Liver (tissue), 3 donors: ENCODE measurements at regions not wholly inside any gene's neighbourhood (a gene's known extent, or its start where the extent isn't known, plus 50 kb on each side); places are given as distances from the start of the nearest gene placed in this dataset.

Source experiments
- CTCF ChIP-seq: fragments of 150-350 bp; IDR thresholded peaks from 2 replicates; pipeline ENCODE4 v1.5.1; 2017; ENCODE audit warnings: improper control_type of control experiment, low read depth, low read length; ENCODE audit not compliant: missing input control
- RXRA ChIP-seq, 2 donors: IDR thresholded peaks; 2 replicates each; pipeline ENCODE4 v1.6.1; 2017 to 2018; ENCODE audit warnings: antibody characterized with exemption in 2 of 2, mild to moderate bottlenecking in 1 of 2
- donor health status: healthy.
- donor health status: healthy.

- no peak for TF ChIP-seq RXRA (IDR thresholded peaks at IDR 0.05)
- no peak for TF ChIP-seq CTCF
Measured at GRCh38 chr21:35488946-35489345, 439.8 kb upstream of the RUNX1 start.
